Ramos (cell line): ENCODE measurements at regions not wholly inside any gene's neighbourhood (a gene's known extent, or its start where the extent isn't known, plus 50 kb on each side); places are given as distances from the start of the nearest gene placed in this dataset.
"Not testable (repeated sequence)": the region's sequence is repeated elsewhere in the genome, so short reads cannot be mapped to it uniquely, and the experiment has no call there.

Experiments
- in situ Hi-C: fragments of 300-500 bp; cut with MboI; formaldehyde crosslinking; loops from one replicate; pipeline ENCODE4 v1.14.3; 2022; ENCODE audit warnings: low sequenced_read_pairs; ENCODE audit not compliant: unreplicated experiment

GRCh38 chr2:146623771-146624170 lies 1221.1 kb upstream of the ACVR2A start:
- in situ Hi-C loops = no loop called here

- in situ Hi-C loops = no loop called here
These were observed 1223.2 kb upstream of the ACVR2A start for GRCh38 chr2:146621656-146622055.

GRCh38 chr2:146615778-146616177 lies 1229.1 kb upstream of the ACVR2A start:
- in situ Hi-C loops = no loop called here

- in situ Hi-C loops = no loop called here
These were observed 1236.3 kb upstream of the ACVR2A start for GRCh38 chr2:146608490-146608889.

GRCh38 chr2:146604521-146604920 lies 1240.3 kb upstream of the ACVR2A start:
- in situ Hi-C loops = no loop called here

GRCh38 chr2:146602856-146603255 lies 1242.0 kb upstream of the ACVR2A start:
- in situ Hi-C loops = no loop called here

GRCh38 chr2:146602383-146602782 lies 1242.4 kb upstream of the ACVR2A start:
- in situ Hi-C loops = no loop called here

GRCh38 chr2:146598791-146599190 lies 1246.0 kb upstream of the ACVR2A start:
- in situ Hi-C loops = no loop called here

GRCh38 chr2:146597291-146597690 lies 1247.5 kb upstream of the ACVR2A start:
- in situ Hi-C loops = no loop called here

- in situ Hi-C loops = no loop called here
These were observed 1252.9 kb upstream of the ACVR2A start for GRCh38 chr2:146591908-146592307.

- in situ Hi-C loops = no loop called here
These were observed 1257.5 kb upstream of the ACVR2A start for GRCh38 chr2:146587291-146587713.

GRCh38 chr2:146584316-146584715 lies 1260.5 kb upstream of the ACVR2A start:
- in situ Hi-C loops = no loop called here

GRCh38 chr2:146579147-146579930 lies 1265.5 kb upstream of the ACVR2A start:
- in situ Hi-C loops = no loop called here

GRCh38 chr2:146576339-146577111 lies 1268.3 kb upstream of the ACVR2A start:
- in situ Hi-C loops = no loop called here

- in situ Hi-C loops = no loop called here
These were observed 1272.2 kb upstream of the ACVR2A start for GRCh38 chr2:146572598-146572997.

GRCh38 chr2:146561996-146562395 lies 1282.8 kb upstream of the ACVR2A start:
- in situ Hi-C loops = no loop called here

- in situ Hi-C loops = no loop called here
These were observed 1297.6 kb upstream of the ACVR2A start for GRCh38 chr2:146547236-146547635.

GRCh38 chr2:146544701-146545100 lies 1300.1 kb upstream of the ACVR2A start:
- in situ Hi-C loops = no loop called here

- in situ Hi-C loops = no loop called here
These were observed 1302.9 kb upstream of the ACVR2A start for GRCh38 chr2:146541896-146542295.

GRCh38 chr2:146540271-146540932 lies 1304.4 kb upstream of the ACVR2A start:
- in situ Hi-C loops = no loop called here

GRCh38 chr2:146539739-146540138 lies 1305.1 kb upstream of the ACVR2A start:
- in situ Hi-C loops = not testable (repeated sequence)
